ENCODE measurements at regions not wholly inside any gene's neighbourhood (a gene's known extent, or its start where the extent isn't known, plus 50 kb on each side); places are given as distances from the start of the nearest gene placed in this dataset.

DNA sequence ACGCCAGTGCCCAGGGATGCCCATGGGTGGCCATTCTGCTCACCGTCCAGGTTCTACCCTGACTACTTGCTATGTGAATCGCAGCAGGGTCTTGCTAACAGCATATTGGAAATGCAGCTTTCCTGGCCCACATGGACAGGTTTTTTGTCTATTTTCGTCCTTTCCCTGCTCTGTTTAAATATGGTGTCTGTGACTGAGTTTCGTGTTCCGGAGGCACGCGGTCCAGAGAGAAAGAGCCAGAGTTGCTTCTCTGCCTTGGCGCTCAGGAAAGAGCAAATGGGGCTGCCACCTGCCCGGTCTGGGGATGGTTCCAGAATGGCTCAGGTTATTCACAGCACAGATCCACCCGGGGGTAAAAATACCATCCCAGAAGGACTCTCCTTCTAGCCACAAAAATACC, 456.2 kb downstream of the BCL11A start:
- no peak for DNase-seq (ENCODE audit: low read depth)

DNA sequence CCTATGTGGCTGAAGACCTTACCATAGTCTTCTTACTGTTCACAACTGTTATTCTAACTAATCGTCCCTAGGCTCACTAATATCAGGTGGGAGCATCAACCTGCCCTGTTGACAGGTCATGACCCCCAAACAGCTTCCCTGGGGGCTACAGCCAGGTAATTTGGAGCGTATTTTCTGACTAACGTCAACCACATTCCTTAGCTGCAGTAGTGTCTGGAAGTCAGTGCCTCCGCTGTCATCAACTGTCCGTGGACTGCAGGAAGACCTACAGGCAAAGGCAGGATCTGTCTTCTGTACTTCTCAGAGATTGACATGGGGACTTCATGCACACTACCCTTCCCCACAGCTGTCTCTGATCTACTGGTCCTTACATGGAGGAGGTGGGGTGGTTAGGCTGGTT, 456.9 kb downstream of the BCL11A start:
- DNase-seq (ENCODE audit: low read depth) = no peak

DNA sequence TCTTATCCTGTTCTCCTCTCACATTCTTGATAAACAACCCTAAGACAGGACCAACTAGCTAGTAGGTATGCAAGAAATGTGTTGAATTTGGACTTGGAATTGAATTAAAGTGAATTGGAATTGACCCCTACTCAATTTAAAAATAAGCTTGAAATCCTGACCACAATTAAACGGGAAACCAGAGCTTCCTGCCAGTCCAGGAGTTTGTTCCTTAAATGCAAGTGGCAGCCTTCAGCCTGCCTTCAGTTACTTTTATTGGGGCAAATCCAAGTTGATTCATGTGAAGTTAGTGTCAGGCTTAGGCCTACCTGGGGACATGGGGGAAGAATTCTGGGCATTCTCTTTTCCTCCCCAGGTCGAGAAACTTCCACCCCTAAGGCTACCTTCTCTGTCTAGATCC, 457.6 kb downstream of the BCL11A start:
- no peak for DNase-seq (ENCODE audit: low read depth)

DNA sequence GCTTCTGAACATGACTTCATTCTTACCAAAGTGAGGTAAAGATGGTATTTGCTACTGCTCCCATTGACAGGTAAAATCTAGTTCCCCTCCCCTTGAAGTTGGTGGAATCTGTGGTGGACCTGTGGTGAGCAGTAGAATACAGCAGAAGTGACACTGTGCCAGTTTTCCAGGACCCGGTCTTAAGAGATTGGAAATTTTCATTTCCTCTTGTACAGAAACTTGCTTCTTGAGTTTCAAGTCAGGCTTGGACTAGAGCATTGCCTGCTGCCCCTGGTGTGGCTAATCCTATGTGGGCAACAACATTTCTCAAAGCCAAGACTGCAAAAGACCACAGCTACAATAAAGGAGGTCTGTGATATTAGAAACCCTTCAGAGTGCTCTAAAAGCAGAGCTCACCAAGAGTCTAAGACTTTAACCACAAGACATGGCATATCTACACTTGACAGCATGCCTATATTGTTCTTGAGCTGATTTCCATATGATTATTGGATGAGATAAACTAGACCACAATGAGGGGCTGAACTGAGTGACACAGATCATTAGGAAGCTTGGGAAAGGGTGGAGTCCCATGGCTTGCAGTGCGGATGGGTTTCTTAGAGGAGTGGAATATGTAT, 458.1 kb downstream of the BCL11A start:
- no peak for DNase-seq (ENCODE audit: low read depth)

DNA sequence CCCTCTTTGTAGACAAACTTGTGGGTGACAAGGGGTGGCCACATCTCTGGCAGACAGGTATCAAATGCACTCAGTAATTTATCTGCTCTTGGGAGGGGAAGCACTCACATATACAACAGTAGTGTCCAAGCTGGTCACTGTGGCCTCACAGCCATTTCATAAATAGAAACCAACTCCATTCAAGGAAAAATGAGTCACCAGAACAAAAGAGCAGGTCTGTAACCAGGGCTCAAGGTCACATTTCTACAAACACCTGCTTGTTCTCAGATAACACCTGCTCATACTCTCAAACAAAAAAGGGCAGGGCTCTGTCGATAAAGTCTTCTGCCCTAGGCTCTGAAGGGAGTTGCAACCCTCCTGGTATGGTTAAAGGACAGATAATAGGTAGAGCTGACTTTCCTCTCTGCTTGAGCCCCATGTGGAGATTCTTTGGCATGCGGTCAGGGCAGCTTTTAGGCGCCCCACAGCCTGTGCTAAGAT, 459.0 kb downstream of the BCL11A start:
- DNase-seq (ENCODE audit: low read depth) = no peak

DNA sequence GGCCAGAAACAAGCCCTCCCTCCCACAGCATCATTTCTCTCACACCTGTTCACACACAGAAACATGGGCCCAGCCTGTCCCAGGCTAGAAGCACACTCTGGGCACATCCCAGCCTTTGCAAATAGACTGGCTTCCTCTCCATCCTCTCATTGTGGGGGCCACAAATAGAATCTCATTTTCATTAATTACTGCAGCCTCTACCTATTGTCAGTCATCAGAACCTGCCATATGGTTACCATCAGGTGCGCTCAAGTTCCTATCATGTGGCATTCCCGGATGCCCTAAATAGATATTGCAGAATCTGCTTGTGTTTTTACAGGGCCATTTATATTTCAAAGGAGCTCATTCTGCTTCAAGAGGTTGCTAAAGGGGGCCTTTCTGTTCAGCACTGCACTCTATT, 460.7 kb downstream of the BCL11A start:
- no peak for DNase-seq (ENCODE audit: low read depth)

DNA sequence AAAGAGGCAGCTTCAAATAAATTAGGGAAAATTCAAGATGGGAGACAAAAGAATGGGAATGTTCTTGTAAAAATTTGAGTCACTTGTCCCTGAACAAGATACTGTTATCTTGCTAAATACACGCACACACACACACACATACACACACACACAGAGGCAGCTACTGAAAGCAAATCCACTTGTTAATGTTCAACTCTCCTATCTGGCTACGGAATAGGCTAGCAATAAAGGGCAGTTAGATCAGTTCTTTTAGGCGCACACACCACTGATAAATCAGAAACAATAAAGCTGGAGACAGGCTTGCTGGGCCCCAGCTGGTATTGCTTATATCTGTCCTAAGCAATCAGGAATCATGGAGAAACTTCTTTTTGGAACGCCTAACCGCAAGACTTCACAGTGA, 461.6 kb downstream of the BCL11A start:
- no peak for DNase-seq (ENCODE audit: low read depth)

DNA sequence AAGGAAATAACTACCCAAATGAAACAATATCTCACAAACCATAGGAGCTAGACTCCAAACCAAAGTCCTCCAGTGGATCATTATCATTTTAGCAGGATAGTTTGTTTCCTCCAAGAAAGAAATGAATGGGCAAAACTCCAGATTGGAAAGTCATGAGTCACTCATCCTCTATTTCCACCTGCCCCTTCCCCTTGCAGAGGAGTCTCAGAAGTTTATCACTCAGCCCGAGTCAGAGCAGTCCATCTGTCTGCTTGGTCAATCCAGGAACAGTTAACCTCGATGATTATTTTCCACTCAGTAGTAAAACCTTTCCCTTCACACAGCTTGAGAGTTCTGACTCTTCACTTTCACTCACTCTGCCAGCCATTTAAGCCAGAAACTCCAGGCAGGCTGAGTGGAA, 462.2 kb downstream of the BCL11A start:
- peak; percentile 18 for DNase-seq (ENCODE audit: low read depth)

DNA sequence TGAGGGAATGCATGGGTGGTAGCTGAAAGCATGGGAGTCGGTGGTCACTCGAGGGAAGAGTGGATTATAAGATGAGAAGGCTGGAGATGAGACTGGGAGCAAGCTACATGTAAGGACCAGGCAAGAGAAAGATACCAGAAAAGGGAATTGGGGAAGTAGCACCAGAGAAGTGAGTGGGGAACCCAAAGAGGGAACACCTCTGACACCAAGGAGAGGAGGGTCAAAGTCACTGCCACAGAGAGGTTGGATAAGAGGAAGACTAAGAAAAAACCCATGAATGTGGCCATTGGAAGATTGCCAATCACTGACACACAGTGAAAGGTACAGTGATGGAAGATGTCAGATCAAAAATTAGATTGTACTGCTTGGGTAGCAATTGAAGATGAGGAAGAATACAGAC, 473.9 kb downstream of the BCL11A start:
- DNase-seq (ENCODE audit: low read depth) = no peak

DNA sequence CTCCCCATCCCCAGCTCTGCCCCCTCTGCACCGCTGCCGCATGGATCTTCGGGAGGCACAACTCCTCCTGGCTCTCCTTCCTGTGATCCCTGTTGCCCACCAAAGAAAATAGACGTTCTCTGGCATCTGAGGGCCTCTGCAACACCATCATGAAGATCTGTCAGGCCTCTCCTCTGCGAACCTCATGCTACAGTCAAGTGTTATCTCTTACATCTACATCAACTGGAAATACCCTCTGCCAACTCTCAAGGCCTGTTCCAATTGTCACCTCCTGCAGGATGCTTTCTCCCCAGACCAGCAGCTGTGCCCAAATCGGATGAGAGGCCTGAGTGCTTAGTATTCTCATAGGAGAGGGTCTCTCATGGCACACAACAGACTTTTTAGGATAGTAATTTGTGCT, 478.4 kb downstream of the BCL11A start:
- no peak for DNase-seq (ENCODE audit: low read depth)

DNA sequence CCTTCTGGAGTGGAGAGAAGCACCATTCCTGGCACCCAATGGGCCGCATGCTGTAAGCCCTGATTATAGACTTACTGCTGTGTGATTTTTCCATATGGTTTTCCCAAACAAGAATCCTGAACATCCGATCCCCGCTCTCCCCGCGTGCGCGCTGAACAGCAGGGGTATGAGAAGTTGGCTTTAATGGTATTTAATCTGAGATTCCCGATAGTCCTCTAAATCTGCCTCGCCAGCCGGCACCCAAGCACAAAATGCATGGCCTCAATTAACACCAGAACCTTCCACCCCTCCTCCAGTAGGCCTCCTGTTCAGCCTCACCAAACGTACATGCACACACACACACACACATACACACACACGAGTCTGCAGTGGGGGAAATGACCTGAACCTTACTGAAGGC, 480.3 kb downstream of the BCL11A start:
- DNase-seq (ENCODE audit: low read depth) = no peak

DNA sequence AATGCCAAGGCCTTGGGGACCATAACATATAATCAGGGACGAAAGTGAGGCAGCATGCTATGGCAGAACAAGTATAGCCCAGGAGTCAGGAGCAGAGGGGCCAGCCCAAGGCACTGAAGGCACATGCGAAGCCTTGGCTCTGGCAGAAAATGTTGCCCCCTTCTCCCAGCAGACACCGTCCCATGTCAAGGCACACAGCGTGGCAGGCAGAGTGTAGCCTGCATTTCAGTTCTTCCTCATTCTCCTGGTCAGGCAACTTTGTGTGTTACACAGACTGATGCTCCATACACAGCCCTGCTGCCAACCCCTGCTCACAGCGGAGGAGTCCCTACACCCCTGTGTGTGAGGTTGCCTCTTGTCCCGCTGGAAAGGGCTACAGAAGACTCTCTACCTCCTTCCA, 480.8 kb downstream of the BCL11A start:
- no peak for DNase-seq (ENCODE audit: low read depth)

DNA sequence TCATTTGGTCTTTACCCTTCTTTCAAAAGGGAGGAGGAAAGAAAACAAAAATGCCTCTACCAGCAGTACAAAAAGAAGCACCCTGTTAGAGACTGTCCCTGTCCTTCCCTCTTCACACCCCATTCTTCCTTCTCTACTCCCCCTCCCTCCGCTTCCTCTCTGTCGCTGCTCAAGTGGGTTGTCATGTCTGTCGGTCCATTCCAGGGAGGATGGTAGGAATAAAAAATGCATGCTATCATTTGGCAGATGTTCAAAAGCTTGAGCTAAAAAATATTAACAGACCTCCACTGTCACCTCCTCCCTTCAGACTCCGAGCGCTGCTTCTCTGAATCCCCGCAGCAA, 482.0 kb downstream of the BCL11A start:
- no peak for DNase-seq (ENCODE audit: low read depth)

DNA sequence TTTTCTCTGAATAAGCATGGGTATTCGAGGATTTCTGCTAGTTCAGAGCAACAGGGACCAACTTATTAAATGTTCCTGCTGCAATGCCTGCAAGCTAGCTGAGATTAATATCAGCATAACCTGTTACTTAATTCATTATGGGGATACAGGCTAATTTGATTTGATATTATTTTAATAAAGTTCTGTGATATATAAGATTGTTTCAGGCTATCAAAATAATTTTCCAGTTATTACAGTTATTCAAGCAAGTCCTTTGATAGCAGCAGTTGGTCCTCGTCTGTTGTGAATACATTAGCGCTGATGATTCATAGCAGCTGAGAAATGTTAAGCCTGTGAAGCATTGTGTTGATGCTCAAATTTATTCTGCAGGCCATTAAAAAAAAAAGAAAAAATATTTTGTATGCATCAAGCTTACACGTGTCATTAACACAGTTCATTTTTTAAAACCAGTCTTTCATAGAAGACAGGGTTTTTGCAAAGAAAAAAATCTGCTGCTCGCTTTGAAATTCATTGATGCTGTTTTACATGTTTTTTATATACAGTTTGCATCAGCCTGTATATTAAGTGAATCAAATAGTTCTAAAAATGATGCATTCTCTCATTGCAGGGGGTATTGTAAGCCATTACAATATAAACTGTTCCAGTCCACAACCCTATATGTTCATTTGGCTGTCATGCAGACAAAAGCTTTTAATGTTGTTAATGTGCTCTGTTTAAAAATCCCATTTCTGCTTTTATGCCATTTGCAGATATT, 482.5 kb downstream of the BCL11A start:
- DNase-seq (ENCODE audit: low read depth) = peak; percentile 16

DNA sequence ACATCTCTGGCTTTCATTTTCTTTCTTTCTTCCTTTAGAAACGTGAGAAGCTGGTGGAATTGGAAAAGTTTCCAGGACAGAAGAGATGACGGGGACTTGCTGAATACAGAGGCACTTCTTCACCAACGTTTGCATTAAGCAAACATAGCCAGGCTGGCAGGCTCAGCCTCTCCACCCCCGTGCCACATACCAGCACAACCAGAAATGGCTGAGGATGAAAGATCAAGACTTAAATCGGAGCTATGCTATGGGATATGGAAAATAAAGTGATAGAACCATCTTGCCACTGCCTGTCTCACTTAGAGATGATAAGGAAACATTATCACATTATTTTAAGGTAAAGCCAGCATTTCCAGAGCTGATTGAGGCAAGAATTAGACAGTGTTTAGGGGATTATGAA, 483.3 kb downstream of the BCL11A start:
- peak; percentile 13 for DNase-seq (ENCODE audit: low read depth)

DNA sequence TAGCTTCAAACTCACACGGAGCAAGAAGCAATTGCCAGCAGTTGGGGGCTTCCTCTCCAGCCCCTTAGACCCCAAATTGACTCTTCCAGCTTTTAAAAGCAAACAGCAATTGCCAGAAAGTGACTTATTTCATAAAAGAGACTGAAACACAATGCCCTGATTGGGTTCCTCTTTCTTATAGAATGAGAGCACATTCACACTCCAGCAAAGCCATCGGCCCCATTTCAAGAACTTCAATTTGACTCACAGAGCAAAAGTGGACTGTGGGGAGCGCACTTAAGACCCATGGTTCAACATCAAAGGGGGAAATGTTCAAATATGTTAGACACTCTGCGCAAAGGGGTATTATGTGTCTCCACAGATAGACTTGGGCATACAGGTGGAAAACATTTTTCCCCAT, 484.7 kb downstream of the BCL11A start:
- DNase-seq (ENCODE audit: low read depth) = no peak

DNA sequence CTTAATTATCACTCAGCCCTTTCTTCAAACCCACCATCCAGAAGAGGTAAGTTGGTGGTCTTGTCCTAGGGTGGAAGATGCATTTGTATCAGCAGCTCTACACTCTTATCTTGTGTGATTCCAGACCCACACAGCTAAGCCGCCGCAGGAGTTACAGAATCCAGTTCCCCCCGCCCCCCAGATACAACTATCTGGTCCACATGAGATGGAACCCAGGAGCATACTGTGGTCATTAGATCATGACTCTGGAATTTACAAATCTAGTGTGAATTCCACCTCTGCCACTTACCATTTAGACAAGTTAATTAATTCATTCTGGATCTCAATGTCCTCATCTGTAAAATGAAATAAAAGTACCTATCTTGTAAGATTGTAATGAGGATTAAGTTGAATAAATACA, 486.4 kb downstream of the BCL11A start:
- peak; percentile 29 for DNase-seq (ENCODE audit: low read depth)

DNA sequence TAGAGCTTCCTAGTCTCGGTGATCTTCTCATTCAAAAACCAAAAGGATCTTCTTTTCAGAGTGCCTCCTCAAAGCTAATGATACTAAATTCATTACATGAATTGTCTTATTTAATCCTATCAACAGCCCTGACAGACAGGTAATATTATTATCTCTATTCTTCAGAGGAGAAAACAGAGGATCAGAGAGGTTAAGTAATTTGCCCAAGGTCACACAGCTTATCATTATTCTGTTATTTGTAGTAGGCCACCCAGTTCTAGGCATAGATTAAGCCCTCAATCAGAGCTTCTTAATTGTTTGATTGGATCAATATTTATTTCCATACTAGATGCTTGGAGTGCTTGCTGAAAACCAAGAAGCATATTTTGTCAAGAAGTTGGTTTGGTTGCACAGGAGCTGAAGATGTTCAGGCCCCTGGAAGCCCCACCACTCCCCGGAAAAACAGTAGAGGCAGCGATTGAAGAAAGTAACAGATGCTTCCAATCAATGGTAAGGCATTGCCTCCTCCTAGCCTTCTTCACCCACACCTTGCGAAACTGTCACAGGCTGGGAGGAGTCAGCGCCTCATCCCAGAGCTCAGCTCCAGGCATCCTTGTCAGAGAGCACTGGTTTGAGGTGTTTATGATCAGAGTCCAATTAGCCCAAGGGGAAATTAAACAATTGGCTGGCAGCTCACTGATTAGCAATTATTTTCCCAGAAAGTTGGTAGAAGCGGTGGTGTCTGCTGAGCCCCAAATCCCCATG, 487.2 kb downstream of the BCL11A start:
- no peak for DNase-seq (ENCODE audit: low read depth)

DNA sequence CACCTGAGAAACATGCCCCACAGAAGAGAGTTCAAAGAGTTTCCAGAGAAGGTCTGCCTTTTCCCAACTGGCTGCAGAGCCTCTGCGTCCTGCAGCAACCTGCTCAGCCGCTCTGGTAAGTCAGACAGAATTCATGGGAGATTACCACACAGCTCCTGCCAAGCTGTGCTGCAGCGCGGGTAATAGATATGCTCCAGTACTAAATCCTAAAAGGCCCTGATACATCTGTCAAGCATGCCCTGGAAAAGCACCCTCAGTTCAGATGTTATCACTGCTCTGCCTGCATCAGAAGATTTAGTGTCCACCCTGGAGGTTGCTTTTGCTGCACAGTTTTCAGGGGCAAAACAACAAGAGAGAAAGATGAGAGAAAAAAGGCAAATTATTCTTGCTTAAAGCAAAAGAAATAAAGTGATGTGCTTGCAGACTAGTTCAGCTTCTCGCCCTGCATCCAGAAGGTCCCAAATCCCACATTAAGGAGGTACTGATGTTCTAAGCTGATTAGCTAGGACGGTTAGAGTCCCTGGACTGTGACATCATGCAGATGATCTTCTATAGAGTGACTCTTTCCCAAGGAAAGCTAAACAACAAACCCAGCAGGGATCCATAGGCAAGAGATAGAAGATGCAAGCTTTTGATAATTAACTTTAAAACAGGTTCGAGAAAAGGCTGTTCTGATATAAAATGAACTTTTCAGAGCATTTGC, 488.6 kb downstream of the BCL11A start:
- DNase-seq (ENCODE audit: low read depth) = no peak

DNA sequence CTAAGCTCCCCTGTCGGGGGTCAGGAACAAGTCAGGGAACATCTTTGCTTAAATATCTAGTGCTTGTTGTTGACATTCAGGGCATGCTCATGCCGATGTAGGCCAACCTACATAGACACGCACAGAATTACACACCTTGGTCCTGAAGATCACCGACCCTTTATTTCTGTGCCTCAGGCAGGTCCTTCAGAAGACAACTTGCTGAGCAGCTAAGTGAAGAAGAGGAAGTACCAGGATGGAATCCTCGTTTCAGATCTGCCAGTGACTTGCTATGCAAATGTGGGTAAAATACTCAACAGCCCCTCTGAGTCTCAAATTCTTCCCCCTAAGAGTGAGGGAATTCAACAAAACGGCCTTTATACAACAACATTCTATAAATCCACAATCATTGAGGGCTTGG, 494.7 kb downstream of the BCL11A start:
- DNase-seq (ENCODE audit: low read depth) = no peak

DNA sequence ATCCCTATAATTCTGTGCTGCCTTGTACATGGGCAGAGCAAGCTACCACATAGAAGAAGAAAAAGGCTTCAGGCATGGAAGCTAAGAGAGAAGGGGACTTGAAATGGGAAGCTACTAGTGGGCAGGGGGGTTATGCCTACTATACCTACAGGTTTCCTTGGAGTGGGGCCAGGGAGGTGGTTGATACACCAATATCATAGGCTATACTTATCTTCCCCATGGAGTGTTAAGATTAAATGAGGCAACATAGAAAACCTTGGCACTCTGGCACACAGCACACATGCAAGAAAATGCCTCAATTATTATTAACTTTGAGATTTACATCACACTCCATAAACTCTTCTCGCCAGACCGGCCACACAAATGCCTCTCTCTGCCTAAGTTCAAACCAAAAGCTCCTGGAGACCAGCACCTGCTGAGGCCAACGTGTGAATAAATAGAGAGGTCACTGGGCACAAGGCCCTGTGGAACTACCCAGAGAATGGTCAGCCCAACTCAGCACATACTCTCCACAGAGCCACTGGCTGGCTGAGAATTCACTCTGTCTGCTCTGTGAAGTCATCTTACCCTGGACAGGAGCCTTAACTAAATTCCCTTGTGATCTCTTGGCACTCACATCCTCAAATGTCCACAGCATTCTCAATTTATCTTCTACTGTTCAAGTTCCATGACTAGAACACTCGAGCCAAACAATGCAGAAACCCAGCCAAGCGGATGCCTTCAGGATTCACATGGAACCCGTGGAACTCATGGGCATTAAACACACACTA, 498.7 kb downstream of the BCL11A start:
- no peak for DNase-seq (ENCODE audit: low read depth)

DNA sequence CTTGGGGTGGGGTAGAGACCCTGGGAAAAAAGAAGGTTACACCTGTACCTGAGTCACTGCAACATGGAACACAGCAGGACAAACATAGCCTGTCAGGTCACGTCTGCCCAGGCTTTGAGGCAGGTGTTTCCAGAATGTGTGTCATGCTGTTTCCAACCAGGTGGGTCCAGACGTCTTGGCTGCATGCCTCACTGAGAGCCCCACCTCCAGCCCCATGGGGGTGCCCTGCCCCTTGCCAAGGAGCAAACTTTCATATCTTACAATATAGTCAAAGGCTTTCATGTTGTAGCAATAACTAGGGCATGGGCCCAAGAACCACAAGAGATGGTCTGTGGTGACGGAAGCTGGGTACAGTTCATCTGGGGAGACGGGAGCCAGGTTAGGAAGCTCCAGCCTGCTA, 499.7 kb downstream of the BCL11A start:
- no peak for DNase-seq (ENCODE audit: low read depth)
